ENCODE measurements at regions not wholly inside any gene's neighbourhood (a gene's known extent, or its start where the extent isn't known, plus 50 kb on each side); places are given as distances from the start of the nearest gene placed in this dataset.

DNA sequence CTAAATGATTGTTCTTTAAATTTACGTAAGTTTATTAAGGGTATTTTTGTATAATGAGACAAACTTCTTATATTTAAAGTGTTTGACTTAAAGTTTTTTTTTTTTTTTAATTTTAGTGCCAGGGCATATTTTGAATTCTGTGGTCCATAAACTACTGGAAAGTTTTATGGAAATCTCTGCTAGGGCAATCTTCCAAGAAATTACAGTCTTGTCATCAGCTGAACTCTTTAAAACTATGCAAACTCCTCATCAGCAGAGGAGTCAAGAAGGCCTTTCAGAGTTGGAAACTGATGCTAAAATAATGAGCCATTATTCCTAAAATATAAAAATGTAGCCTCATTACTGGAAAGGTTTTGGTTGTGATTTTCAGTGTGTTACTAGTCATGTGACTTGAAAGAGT is 1201.9 kb downstream of the BRINP3 start:
- TF ChIP-seq, protein P1, sequence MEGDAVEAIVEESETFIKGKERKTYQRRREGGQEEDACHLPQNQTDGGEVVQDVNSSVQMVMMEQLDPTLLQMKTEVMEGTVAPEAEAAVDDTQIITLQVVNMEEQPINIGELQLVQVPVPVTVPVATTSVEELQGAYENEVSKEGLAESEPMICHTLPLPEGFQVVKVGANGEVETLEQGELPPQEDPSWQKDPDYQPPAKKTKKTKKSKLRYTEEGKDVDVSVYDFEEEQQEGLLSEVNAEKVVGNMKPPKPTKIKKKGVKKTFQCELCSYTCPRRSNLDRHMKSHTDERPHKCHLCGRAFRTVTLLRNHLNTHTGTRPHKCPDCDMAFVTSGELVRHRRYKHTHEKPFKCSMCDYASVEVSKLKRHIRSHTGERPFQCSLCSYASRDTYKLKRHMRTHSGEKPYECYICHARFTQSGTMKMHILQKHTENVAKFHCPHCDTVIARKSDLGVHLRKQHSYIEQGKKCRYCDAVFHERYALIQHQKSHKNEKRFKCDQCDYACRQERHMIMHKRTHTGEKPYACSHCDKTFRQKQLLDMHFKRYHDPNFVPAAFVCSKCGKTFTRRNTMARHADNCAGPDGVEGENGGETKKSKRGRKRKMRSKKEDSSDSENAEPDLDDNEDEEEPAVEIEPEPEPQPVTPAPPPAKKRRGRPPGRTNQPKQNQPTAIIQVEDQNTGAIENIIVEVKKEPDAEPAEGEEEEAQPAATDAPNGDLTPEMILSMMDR (IDR thresholded peaks at IDR 0.05), result no peak
- TF ChIP-seq EP300 (IDR thresholded peaks at IDR 0.05), result no peak
- no peak for TF ChIP-seq SMC3 (IDR thresholded peaks at IDR 0.05)
- TF ChIP-seq RCOR1 (IDR thresholded peaks at IDR 0.05; ENCODE audit: low read depth, low read length), result no peak
- no peak for TF ChIP-seq RNF2 (IDR thresholded peaks at IDR 0.05; ENCODE audit: borderline replicate concordance, low read depth)
- TF ChIP-seq HOXA7 (CRISPR knock-in tag; IDR thresholded peaks at IDR 0.05), result no peak
- no peak for TF ChIP-seq RAD21 (conservative IDR thresholded peaks at IDR 0.05 in 1 of 2, IDR thresholded peaks at IDR 0.05 in 1 of 2)
- TF ChIP-seq, protein P2, sequence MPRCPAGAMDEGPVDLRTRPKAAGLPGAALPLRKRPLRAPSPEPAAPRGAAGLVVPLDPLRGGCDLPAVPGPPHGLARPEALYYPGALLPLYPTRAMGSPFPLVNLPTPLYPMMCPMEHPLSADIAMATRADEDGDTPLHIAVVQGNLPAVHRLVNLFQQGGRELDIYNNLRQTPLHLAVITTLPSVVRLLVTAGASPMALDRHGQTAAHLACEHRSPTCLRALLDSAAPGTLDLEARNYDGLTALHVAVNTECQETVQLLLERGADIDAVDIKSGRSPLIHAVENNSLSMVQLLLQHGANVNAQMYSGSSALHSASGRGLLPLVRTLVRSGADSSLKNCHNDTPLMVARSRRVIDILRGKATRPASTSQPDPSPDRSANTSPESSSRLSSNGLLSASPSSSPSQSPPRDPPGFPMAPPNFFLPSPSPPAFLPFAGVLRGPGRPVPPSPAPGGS (IDR thresholded peaks at IDR 0.05), result no peak
- TF ChIP-seq ZFP36 (IDR thresholded peaks at IDR 0.05; ENCODE audit: borderline replicate concordance, partially characterized antibody), result no peak
- TF ChIP-seq MYC (IDR thresholded peaks at IDR 0.05; ENCODE audit: borderline replicate concordance, low read length), result no peak
- no peak for TF ChIP-seq POLR2A (IDR thresholded peaks at IDR 0.05; ENCODE audit: low read length)
- TF ChIP-seq CEBPB (IDR thresholded peaks at IDR 0.05), result no peak
- no peak for TF ChIP-seq CBX8 (IDR thresholded peaks at IDR 0.05)

All from A549 (cell line).